ENCODE measurements at regions not wholly inside any gene's neighbourhood (a gene's known extent, or its start where the extent isn't known, plus 50 kb on each side); places are given as distances from the start of the nearest gene placed in this dataset.

GRCh38 chr10:10917031-10917430 is 100.6 kb upstream of the CELF2 start:
- Histone ChIP-seq H3K4me3 (ENCODE audit: insufficient read depth, low read depth, low read length) (no peak overlapping the region), H3K27me3 (ENCODE audit: control insufficient read depth, insufficient read depth, low read length) (no peaks in the 10 kb centered on the region), H3K79me1 (ENCODE audit: low read depth in 1 of 2, low read length in 2 of 2) (no peaks in the 10 kb centered on the region), H3K9me1 (ENCODE audit: insufficient read depth, low read length) (no peaks in the 10 kb centered on the region), H3K56ac (ENCODE audit: extremely low read depth, insufficient read depth, low read length) (no peak overlapping the region), H3K9ac (ENCODE audit: low read depth, low read length) (no peak overlapping the region), H3K23ac (ENCODE audit: low read depth, low read length) (no peak overlapping the region), H2BK15ac (ENCODE audit: low read depth, low read length) (no peak overlapping the region), H2BK120ac (ENCODE audit: low read depth, low read length) (no peak overlapping the region), H2AK9ac (replicated peaks; ENCODE audit: low read depth, low read length, poor library complexity) (no peak overlapping the region), H2AFZ (replicated peaks; ENCODE audit: low read length, poor library complexity) (no peak overlapping the region), H2BK20ac (ENCODE audit: low read depth, low read length) (no peak overlapping the region), H4K8ac (ENCODE audit: low read depth in 2 of 2, low read length in 2 of 2) (no peak overlapping the region), H3K14ac (replicated peaks; ENCODE audit: low read depth, low read length) (no peak overlapping the region), H3K27ac (ENCODE audit: insufficient read depth, low read length) (no peak overlapping the region), H3K9me3 (ENCODE audit: control insufficient read depth, insufficient read depth, low read length) (no peaks in the 10 kb centered on the region), H2BK5ac (ENCODE audit: low read depth, low read length, poor library complexity, severe bottlenecking) (no peak overlapping the region), H3K4me1 (ENCODE audit: control insufficient read depth, insufficient read depth, low read length) (peaks cover 3% of the 10 kb centered on the region; the same call in 1 of the 2 replicates), H4K20me1 (ENCODE audit: insufficient read depth, low read length) (no peaks in the 10 kb centered on the region), H3K4ac (ENCODE audit: low read depth, low read length) (no peak overlapping the region), H4K91ac (ENCODE audit: insufficient read depth, low read depth, low read length) (no peak overlapping the region), H3K4me2 (ENCODE audit: low read depth, low read length) (no peak overlapping the region), H2AK5ac (ENCODE audit: low read depth, low read length) (no peak overlapping the region), H4K5ac (ENCODE audit: low read depth, low read length) (no peak overlapping the region), H3K18ac (ENCODE audit: low read depth, low read length) (no peak overlapping the region), H3K36me3 (ENCODE audit: control insufficient read depth, insufficient read depth, low read length) (no peaks in the 10 kb centered on the region)
- dilution Hi-C loops (cut with HindIII; ENCODE audit: low sequenced_read_pairs, unreplicated experiment) (no loop called here), in situ Hi-C loops (cut with MboI; ENCODE audit: low sequenced_read_pairs) (no loop called here), intact Hi-C loops (cut with micrococcal nuclease) (no loop called here)
- BruUV-seq (replicated peaks): no TSS peak
- no peak for TF ChIP-seq RCOR1 (IDR thresholded peaks at IDR 0.05; ENCODE audit: insufficient replicate concordance, low read length)
- TF ChIP-seq MAZ (IDR thresholded peaks at IDR 0.05; ENCODE audit: borderline replicate concordance, low read depth, low read length): no peak
- ATAC-seq (ENCODE audit: low read depth) (no peak), DNase-seq (no peak)
- ChIA-PET CTCF (interaction anchor here (0.8 kb wide), 1 partner anchor 119 kb away, joined by 3 read pairs; no protein-coding TSS in a partner anchor), POLR2A (ENCODE audit: unreplicated experiment) (no interaction called here)
- no CpG with 5 or more reads among the region's 1 CpG for WGBS, 2 experiments (ENCODE audit: extremely low coverage in 2 of 2, insufficient read length in 1 of 2)

Data from IMR-90 (cell line).